GM04503 (cell line): ENCODE measurements at regions not wholly inside any gene's neighbourhood (a gene's known extent, or its start where the extent isn't known, plus 50 kb on each side); places are given as distances from the start of the nearest gene placed in this dataset.
A peak's percentile ranks its signal among the peaks of the same experiment; 100 is the strongest.

Source experiments
- DNase-seq: peaks from one replicate; pipeline ENCODE4 v3.0.0-alpha.2; 2012; ENCODE audit warnings: low read depth

DNA sequence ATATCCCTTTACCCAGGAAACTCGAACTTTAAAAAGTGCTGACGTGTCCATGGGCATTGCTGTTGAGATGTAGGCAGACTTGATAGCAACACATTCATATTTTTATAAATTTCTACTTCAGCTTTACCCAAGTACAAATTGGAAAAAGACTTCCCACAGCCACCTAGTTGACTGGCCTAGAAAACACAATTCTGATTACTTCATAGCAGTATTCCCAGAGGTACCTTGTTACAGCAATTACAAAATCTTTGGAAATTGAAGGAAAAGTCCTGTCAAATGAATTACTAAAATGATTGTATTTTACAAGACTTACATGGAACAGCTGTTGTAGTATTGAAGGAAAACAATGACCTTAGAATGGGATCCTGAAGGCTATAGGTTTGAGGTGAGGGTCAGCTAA, 130.7 kb upstream of the NREP start:
- DNase-seq = no peak

DNA sequence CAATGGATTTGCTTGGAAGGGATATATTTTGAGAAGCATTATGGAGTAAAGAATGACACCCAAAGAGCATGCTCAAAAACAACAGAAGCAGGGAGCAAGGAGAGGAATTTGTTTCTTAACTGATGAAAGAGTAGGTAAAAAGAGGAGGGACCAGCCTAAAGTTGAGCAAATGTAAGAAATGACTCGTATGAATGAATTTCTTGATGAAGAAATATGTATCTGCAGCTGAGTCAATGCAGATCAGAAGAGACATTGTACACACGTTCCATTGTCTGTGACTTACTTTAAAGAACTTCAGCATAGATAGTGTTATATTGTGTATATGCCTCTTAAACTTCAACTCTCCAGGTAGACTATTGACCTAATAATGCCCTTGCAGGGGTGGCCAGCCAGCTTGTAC, 112.7 kb upstream of the NREP start:
- DNase-seq = no peak

DNA sequence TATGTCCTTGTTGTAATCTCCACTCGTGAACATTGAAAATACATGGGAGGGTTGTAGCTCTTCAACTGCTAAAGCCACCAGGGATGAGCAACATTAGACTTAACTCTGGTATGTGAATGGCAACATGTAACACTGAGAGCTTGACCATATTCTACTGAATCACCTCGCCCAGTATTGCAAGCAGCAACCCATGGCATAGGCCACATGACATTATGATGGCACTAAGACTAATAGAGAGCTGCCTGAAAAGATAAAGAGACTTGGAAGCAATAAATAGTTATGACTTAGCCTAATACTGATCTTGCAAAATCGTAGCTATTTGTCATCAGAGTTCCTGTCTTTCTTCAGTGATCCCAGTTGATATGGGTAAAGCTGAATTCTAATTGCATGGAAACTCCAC, 108.4 kb upstream of the NREP start:
- no peak for DNase-seq

DNA sequence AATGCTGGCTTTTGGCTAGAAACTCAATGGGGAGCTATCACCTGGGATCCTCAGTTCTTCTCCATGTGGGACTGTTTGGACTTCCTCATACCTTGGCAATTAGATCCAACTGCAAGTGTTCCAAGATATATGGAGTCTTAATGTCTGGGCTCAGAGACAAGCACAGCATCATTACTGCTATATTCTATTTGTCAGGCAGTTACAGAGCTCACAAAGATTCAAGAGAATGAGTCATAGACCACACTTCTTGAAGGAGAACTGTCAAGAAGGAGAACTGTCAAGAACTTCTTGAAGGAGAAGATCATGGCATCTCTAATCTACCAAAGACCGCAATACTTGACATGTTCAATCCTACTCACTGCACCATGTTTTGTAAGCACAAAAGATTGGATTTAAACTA, 106.8 kb upstream of the NREP start:
- DNase-seq = no peak

DNA sequence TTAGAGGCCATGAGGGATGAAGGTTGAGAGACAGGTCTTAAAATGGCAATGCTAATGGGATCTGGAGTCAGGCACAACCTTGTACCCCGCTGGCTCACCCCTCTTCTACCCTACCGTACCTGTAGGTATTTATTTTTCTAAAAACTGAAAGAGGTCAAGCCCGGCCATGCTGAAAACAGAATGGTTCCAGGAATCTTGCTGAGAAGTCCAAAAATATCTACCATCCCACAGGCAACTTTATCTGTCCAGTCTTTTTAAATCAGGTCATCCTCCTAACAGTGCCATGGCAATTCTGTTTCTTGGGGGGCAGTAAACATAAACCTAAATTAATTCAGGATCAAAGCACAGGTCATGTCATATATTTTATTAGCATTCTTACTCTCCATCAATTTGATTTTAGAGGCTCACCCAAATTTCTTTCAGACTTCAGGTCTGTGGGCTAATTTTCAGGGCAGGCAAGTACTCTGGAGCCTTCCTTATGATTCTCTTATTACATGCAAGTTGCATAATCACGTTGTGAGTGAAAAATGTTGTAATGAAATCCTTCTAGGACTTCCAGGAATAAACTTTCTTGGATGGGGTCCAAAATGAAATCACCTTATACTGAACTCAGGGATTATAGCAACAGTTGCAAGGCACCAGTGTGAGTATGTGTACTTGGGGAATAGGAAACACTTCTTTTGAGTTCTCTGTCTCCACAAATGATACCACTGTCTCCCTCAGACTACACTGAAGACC, 102.7 kb upstream of the NREP start:
- DNase-seq = peak; percentile 58

DNA sequence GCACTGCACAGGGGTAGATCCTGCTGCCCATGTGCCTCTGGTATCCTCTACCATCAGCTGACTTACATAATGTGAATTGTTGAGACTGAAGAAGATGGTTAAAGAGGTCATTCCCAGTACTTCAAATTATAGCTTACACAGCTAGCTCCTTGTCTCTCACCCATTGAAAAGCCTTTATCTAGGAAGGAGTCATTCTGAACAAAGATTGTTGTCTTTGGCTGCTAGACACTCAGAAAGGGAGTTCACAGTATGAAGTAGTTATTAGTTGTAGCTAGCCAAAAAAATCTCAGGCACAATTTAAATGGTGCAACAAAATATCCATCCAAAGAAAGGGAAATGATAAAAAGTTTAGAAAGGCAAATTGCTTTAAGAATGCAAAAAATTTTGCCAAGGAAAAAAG, 102.0 kb upstream of the NREP start:
- no peak for DNase-seq

DNA sequence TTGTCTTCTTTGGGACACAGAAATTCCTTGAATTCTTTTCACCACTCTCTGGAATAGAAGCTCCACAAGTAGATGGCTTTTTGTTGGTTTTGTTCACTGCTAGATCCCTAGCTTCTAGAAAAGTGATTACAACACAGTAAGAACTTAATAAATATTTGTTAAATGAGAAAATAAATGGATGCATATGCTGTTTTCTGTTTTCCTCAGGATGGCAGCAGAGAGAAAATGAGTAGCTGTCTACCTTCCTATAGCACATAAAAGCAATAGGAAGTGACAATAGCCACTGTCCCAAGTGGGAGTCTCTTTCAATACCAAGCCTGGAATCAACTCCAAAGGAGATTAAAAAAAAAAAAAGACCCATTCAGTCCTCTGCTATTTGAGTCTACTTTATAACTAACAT, 100.6 kb upstream of the NREP start:
- DNase-seq = no peak

DNA sequence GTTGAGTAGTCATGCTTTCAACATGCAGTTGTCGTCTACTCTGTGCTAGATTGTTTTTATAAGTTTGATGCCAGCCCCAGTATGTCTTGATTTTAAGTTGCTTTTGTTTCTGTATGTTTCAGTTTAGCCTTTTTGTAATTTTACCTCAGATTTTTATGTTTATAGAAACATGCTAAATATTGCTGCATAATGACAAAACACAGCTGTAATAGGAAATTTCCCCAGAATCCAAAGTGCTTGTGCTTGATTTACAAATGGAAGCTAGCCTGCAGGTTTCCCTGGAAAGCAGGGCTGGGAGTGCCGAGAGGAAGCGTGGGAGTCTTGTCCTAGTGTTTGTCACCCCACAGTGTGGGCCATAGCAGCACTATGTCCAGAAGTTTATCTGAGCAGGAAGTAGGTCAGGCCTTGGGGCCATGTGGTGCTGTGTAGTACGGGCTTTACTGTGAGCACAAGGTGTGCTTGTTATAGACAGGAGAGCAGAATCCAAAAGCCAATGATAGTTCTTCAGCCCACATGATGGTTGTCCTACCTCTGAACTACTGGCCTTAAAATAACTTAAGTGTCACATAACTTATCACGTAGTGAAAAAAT, 100.0 kb upstream of the NREP start:
- no peak for DNase-seq

DNA sequence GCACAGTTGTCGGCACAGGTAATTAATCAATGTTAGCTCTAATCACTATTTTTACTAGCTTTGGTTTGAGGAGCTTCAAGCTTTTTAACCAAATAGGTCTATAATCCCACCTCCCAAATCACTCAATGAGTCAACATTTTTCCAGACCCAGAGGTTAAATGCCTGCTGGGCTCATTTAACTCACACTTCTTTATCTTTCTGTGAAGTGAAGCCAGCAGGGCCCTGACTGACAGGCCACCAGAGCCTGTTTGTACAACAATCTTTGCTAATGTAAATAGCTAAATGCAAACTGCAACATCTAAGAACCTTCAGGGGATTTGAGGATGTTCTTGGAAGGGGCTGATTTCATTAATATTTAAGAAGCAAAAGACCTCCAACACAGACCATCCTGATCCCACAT, 98.4 kb upstream of the NREP start:
- DNase-seq = no peak

DNA sequence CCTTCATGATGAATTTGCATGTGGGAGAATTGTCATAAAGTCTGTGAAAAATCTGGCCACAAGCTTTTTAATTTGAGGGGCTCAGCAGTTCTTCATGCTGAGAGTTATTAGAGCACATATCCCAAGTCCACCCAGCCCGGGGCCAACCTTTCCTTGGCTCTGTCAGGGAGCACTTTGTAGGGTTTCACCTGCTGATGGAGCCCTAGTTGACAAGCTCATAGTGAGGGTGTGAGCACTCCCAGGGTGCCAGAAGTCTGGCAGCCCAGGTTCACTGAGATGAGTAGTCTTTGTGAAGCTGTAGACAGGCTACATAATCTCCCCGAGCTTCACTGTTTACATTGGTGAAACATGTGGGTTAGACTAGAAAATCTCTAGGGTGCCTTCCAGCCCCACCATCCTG, 97.2 kb upstream of the NREP start:
- DNase-seq = no peak

DNA sequence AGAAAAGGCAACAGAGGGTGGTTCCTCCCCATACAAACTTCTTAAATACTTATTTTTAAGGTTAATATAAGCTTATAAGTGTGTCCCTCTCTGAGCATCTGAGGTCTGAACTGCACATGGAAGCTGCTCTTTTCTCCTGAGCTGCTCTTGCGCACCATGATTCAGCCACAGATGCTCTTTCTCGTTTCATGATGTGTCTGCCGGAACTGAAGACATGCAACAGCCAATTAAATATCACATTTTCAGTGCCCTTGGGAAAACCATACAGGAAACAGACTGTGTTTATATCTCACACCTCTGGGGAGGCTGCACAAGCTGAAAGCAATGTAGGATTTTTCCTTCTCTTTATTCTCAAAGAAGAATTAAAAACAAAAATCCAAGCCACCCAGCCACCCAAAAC, 96.8 kb upstream of the NREP start:
- DNase-seq = no peak

DNA sequence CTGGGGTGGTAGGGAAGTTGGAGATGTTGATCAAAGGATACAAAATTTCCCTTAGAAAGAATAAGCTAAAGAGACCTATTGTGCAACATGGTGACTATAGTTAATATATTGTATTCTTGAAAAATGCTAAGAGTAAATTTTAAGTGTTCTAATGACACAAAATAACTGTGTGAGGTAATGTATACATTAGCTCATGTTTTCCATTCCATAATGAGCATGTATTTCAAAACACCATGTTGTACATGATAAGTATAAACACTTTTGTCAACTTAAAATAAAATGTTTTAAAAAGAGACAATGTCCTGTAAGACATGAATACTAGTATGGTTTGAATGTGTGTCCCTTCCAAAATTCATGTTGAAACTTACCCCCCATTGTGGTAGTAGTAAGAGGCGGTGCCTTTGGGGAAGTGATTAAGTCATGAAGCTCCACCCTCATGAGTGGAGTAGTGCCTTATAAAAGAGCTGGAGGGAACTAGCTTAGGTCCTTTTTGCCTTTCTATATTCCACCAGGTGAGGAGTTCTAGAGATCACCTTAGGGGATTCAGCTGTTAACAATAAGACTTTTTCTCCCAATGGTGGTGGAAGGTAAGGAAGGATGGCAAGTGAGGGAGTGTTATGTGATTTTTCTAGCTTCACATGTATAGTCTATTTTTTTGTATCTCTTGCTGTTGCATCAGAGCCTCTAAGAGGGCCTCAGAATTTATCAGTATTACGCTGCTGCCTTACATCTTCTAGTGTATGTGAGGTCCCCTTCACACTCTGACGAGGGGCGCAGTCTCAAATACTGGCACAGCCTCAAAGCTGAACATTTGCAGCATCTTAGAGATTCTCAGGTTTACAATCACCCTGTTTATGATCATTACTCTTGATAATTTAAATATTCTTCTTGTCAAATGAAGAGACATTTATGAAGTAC, 94.9 kb upstream of the NREP start:
- DNase-seq = no peak

DNA sequence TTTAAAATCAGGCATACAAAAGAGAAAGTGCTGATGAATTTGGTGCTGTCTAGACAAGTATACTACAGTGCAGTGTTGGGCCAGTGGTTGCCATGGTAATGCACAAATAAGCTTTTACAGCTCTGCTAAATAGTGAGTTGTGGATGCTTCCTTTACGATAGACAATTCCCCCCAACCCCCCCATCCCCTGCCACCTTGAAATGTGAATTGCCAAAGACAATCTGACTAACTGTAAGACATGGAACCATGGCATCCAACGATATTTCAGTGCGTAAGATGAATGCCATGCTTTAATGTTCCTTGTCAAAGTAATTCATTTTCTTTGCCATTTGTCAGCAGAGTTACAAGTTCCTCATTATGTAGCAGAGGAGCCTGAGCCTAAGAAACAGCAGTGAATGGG, 91.5 kb upstream of the NREP start:
- no peak for DNase-seq

DNA sequence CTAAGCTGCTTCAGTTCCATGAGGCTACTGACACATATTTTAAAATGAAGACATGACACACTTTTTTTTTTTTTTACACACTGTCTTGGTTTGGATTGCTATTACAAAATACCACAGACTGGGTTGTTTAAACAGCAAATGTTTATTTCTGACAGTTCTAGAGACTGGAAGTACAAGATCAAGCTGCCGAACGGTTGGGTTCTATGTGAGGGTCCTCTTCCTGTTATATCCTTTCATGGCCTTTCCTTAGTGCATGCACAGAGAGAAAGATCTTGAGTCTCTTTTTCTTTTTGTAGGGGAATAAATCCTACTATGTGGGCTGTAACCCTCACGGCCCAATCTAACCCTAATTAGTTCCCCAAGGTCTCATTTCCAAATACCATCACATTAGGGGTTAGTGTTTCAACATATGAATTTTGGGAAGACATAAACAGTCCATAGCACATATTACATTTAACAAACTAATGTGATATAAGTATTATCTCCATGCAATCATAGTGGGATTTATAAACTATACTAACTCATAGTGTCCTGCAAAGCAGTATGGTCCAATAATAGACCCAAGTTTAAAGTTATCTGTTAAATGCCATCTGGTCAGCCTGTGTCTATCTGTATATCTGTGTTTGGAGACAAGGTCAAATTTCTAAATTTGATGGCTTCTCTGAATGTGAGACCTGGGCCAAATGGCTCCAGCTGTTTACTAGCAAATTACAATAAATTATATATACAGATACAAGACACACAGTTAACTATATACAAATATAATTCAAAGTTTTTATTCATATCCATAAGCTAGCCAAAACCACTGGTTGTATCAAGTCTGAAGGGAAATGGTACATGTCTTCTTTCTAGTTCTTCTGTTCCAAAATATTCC, 90.3 kb upstream of the NREP start:
- DNase-seq = no peak

DNA sequence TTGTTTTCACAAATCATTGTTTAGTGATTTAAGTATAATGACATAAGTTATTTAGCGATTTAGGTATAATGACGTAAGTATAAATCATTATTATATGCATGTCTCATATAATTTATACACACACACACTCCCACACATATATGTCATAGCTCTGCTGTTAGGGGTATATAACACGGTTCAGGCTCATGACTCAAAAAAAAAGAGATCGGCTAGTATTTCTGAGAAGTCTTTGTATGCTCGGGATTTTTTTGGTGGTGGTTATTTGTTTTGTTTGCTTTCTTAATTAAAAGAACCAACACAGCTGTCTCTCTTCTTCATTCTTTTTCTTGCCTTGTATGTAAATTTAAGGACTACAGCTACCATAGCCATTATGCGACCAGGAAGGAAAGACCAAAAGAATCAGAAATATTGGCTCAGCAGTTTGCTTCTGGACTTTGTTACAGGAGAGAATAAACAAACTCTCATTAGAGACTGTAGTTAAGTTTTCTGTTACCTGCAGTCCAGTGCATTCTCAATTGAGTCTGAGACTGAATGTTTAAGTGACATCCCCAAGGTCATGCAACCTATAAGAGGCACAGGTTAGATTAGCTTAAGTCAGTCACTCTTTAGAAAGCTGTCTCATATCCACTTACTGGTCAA, 83.2 kb upstream of the NREP start:
- DNase-seq = no peak

DNA sequence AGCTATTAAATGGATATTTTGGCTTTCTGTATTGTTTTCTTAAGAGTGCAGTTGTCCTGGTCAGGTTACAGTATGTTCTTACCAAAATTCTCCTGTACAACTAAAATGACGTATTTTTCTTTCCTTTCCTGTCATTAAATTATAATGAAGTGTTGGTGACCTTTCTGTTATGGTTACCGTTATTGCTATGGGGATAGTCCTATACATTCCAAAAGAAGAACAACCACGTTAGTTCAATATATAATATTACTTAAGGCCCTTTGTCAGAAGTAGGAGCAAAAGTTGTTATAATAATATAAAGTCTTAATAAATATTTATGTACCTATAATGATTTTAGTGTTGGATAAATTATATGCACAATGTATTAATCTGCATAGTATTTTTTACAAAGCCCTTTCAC, 82.4 kb upstream of the NREP start:
- DNase-seq = no peak

DNA sequence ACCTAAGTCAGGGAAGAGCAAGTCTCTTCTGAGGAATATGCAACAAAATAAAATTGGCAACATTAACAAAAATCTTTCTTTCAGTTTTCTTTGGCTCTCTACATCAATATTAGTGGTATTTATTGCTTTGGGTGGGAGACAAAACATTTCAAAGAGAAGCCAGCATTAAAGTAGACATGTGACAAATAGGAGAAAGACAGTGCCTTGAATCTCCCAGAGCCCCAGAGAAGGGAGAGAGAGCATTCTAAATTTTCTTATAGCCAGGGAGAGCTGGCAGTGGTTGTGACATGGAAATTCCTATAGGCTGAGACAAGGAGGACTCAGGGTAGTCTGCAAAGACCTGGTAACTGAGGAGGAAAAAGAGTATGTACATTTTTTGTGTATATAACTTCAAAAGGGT, 79.4 kb upstream of the NREP start:
- no peak for DNase-seq

DNA sequence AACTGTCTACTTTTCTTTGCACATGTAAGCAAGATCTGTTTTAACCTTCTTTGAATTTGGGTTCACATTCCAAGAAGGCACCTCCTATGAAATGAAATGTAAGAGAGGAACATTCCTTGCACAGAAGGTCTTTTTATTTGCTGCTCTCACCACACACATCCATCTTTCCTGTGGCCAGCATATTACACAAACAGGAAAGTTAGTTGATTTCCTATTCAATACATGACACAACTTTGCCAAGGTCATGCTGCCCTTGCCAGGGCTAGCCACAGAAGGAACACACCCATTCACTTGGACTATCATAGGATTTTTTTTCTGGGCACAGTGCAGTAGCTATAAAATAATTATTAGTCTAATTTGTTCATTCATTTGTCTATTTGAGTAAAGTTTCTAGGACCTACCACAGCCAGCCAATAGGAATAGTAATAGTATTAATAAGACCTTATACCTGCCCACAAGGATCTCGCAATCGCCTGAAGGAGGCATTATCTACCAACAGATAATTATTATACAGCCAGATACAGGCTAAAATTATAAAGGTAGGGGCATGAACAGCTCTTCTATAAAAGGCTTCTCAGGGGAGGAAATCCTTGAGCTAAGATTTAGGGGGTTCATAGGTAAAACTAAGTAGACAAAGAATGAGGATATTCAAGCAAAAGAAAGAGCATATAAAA, 78.1 kb upstream of the NREP start:
- peak; percentile 31 for DNase-seq

DNA sequence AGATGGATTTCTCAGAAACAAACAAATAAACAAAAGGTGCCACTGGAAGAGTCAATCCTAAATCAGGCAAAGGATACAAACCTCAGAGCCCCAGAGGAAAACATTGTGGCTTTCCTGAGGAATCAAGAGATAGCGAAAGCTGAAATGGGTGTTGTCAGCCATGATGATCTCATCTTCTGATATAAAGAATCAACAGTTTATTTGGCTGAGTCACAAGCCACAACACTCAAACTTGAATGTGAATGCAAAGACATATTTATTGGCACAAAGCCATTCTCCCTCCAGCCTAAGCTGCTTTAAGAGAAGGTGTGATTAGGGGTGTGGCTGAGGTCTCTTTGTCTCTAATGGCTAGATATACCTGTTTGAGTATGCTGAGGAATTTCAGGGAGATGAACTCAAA, 73.3 kb upstream of the NREP start:
- DNase-seq = no peak

DNA sequence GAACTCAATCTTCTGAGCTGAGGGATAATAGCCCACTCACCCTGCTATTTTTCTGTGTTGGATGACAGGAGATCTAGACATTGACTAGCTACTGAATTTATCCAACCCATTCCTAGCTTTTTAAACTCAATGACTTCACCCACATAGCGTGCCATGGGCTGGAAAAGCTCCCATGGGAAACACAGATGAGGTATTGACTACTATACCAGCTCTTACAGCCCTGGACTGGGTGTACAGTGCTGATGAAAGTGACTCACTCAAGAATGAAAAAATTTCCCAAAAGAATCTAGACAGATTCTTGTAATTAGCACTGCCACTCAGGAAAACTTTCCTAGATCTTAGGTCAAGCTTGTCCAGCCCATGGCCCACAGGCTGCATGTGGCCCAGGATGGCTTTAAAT, 72.7 kb upstream of the NREP start:
- DNase-seq = peak; percentile 83

DNA sequence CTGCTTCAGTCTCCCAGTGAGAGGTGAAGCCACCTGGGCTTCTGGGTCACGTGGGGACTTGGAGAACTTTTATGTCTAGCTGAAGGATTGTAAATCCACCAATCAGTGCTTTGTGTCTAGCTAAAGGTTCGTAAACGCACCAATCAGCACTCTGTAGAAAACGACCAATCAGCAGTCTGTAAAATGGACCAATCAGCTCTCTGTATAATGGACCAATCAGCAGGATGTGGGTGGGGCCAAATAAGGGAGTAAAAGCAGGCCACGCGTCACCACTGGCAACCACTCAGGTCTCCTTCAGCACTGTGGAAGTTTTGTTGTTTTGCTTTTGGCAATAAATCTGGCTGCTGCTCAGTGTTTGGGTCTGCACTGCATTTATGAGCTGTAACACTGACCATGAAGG, 69.1 kb upstream of the NREP start:
- DNase-seq = no peak
